ENCODE measurements at regions not wholly inside any gene's neighbourhood (a gene's known extent, or its start where the extent isn't known, plus 50 kb on each side); places are given as distances from the start of the nearest gene placed in this dataset.

DNA sequence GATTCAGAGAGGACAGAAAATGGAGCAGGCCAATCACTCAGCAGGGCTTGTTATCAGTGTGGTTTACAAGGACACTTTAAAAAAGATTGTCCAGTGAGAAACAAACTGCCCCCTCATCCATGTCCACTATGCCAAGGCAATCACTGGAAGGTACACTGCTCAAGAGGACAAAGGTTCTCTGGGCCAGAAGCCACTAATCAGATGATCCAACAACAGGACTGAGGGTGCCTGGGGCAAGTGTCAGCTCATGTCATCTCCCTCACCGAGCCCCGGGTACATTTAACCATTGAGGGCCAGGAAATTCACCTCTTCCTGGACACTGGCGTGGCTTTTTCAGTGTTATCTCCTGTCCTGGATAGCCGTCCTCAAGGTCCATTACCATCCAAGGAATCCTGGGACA, 513.7 kb upstream of the EPHA6 start:
- no peaks in the 10 kb centered on the region for H3K27me3 ChIP-seq
- no CpG with 5 or more reads among the region's 4 CpGs for WGBS, 2 donors (ENCODE audit: low coverage in 1 of 2)
- no peaks in the 10 kb centered on the region for H3K4me1 ChIP-seq
- no peak overlapping the region for H3K4me3 ChIP-seq
- H3K27ac ChIP-seq: no peak overlapping the region
- H3K9me3 ChIP-seq: no peaks in the 10 kb centered on the region
- ATAC-seq: no peak
- H3K36me3 ChIP-seq: no peaks in the 10 kb centered on the region
- TF ChIP-seq EP300 (IDR thresholded peaks at IDR 0.05): no peak
- TF ChIP-seq, protein P1, sequence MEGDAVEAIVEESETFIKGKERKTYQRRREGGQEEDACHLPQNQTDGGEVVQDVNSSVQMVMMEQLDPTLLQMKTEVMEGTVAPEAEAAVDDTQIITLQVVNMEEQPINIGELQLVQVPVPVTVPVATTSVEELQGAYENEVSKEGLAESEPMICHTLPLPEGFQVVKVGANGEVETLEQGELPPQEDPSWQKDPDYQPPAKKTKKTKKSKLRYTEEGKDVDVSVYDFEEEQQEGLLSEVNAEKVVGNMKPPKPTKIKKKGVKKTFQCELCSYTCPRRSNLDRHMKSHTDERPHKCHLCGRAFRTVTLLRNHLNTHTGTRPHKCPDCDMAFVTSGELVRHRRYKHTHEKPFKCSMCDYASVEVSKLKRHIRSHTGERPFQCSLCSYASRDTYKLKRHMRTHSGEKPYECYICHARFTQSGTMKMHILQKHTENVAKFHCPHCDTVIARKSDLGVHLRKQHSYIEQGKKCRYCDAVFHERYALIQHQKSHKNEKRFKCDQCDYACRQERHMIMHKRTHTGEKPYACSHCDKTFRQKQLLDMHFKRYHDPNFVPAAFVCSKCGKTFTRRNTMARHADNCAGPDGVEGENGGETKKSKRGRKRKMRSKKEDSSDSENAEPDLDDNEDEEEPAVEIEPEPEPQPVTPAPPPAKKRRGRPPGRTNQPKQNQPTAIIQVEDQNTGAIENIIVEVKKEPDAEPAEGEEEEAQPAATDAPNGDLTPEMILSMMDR (IDR thresholded peaks at IDR 0.05): no peak
- TF ChIP-seq POLR2A (IDR thresholded peaks at IDR 0.05): no peak
- TF ChIP-seq POLR2AphosphoS5 (IDR thresholded peaks at IDR 0.05): no peak

DNA sequence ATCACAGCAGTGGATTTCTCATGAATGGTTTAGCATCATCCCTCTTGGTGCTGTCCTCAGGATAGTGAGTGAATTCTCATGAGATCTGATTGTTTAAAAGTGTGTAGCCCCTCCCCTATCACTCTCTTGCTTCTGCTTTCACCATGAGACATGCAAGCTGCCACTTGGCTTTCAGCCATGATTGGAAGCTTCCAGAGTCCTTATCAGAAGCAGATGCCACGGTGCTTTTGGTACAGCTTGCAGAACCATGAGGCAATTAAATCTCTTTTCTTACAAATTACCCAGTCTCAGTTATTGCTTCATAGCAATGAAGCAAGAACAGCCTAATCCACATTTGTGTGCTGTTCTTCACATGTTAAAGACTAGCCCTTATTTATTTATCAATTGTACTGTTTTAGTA, 495.2 kb upstream of the EPHA6 start:
- TF ChIP-seq, protein P1 (IDR thresholded peaks at IDR 0.05): no peak
- no peak for TF ChIP-seq POLR2AphosphoS5 (IDR thresholded peaks at IDR 0.05)
- no peak for TF ChIP-seq EP300 (IDR thresholded peaks at IDR 0.05)
- no peak for TF ChIP-seq POLR2A (IDR thresholded peaks at IDR 0.05)
- H3K36me3 ChIP-seq: no peaks in the 10 kb centered on the region
- WGBS, 2 donors (ENCODE audit: low coverage in 1 of 2): 10 to 13% methylated on average over 1 of the region's 1 CpG
- no peak overlapping the region for H3K4me3 ChIP-seq
- no peaks in the 10 kb centered on the region for H3K9me3 ChIP-seq
- no peak for ATAC-seq
- H3K27ac ChIP-seq: no peak overlapping the region
- H3K27me3 ChIP-seq: no peaks in the 10 kb centered on the region
- no peaks in the 10 kb centered on the region for H3K4me1 ChIP-seq

DNA sequence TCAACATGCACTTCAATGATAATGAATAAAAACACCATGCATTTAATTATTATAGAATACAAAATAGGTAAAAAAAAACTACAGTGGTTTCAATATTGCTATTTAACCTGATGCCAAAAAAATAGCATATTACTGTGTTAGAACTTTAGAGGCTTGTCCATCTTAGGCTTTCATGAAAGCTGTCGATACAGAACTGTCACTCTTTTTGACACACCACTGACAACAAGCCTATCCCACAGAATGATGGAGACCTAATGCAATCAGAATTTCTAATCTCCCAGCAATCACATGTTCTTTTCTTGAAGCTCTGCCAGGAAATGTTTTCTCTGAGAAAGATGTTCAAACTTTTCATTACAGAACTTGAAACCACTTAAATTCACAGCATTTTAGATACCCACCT, 490.3 kb upstream of the EPHA6 start:
- WGBS, 2 donors (ENCODE audit: low coverage in 1 of 2): 85 to 100% methylated on average over 1 of the region's 1 CpG

DNA sequence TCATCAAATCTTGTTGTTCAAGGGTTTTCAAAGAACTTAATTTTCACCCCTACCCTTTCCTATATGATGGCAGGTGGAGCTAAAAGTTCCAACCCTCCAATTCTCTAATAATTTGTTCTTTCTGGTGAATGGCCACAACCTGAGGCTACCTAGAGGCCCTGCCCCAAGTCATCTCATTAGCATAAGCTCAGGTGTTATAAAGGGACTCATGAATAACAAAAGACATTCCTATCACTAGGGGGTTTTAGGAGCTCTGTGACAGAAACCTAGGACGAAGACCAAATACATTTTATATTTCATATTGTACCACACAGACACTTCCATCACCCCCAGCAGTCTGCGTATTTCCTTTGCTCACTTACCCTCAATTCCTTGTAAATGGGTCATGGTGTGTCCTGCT, 483.6 kb upstream of the EPHA6 start:
- Histone ChIP-seq H3K4me1 (no peaks in the 10 kb centered on the region), H3K27me3 (no peaks in the 10 kb centered on the region), H3K4me3 (no peak overlapping the region), H3K9me3 (no peaks in the 10 kb centered on the region), H3K36me3 (no peaks in the 10 kb centered on the region), H3K27ac (no peak overlapping the region)
- TF ChIP-seq POLR2AphosphoS5 (IDR thresholded peaks at IDR 0.05): no peak
- TF ChIP-seq EP300 (IDR thresholded peaks at IDR 0.05): no peak
- TF ChIP-seq POLR2A (IDR thresholded peaks at IDR 0.05): no peak
- TF ChIP-seq, protein P1 (IDR thresholded peaks at IDR 0.05): no peak
- ATAC-seq: no peak
- 34 to 50% methylated on average over 2 of the region's 2 CpGs for WGBS, 2 donors (ENCODE audit: low coverage in 1 of 2)

More for the DNA sequence above, 490.3 kb upstream of the EPHA6 start:
- Histone ChIP-seq H3K9me3 (no peaks in the 10 kb centered on the region), H3K4me3 (no peak overlapping the region), H3K4me1 (no peaks in the 10 kb centered on the region), H3K27me3 (no peaks in the 10 kb centered on the region), H3K36me3 (no peaks in the 10 kb centered on the region), H3K27ac (no peak overlapping the region)
- ATAC-seq: no peak
- TF ChIP-seq POLR2A (IDR thresholded peaks at IDR 0.05): no peak
- TF ChIP-seq EP300 (IDR thresholded peaks at IDR 0.05): no peak
- TF ChIP-seq POLR2AphosphoS5 (IDR thresholded peaks at IDR 0.05): no peak
- TF ChIP-seq, protein P1 (IDR thresholded peaks at IDR 0.05): no peak

DNA sequence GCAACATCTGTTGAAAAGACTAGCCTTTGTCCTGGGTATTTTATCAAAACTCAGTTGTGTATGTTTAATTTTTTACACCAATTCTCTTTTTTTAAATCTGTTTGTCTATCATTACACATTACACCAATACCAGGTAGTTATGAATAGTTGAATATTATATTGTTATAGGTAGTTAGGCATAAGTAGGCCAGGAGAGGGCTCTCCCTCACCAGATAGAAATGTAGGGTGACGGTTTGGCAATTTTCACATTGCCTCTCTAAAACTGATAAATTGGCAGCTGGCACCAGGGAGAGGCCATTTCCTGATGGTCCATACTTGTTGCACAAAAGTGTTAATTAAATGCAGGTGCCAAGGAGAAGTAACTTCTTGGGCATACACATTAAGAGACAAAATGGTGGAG, 483.1 kb upstream of the EPHA6 start:
- 0% methylated on average over 1 of the region's 1 CpG for WGBS, 2 donors (ENCODE audit: low coverage in 1 of 2)
- Histone ChIP-seq H3K27ac (no peak overlapping the region), H3K36me3 (no peaks in the 10 kb centered on the region)

More for the DNA sequence above, 483.1 kb upstream of the EPHA6 start:
- no peaks in the 10 kb centered on the region for H3K27me3 ChIP-seq
- H3K4me1 ChIP-seq: no peaks in the 10 kb centered on the region
- no peaks in the 10 kb centered on the region for H3K9me3 ChIP-seq
- H3K4me3 ChIP-seq: no peak overlapping the region
- TF ChIP-seq POLR2A (IDR thresholded peaks at IDR 0.05) (no peak), EP300 (IDR thresholded peaks at IDR 0.05) (no peak), POLR2AphosphoS5 (IDR thresholded peaks at IDR 0.05) (no peak)
- TF ChIP-seq, protein P1 (IDR thresholded peaks at IDR 0.05): no peak
- no peak for ATAC-seq

Measured in gastroesophageal sphincter (tissue), 4 donors.